HEK293 (cell line): ENCODE measurements at regions not wholly inside any gene's neighbourhood (a gene's known extent, or its start where the extent isn't known, plus 50 kb on each side); places are given as distances from the start of the nearest gene placed in this dataset.

ENCODE experiments used
- CTCF ChIA-PET: fragments of 350-600 bp; formaldehyde crosslinking; extraction: SDS; loops from one replicate; lab custom pipeline; 2021; ENCODE audit warnings: antibody characterized with exemption; lab: Yijun Ruan, JAX
- POLR2A ChIA-PET: fragments of 300-600 bp; formaldehyde crosslinking; extraction: SDS; loops from one replicate; lab custom pipeline; 2020; ENCODE audit warnings: antibody characterized with exemption, inconsistent platforms; lab: Yijun Ruan, JAX
- H3K27ac ChIP-seq: fragments of 200-500 bp; sonication (Bioruptor generic); 2 replicates; pipeline ENCODE4 v1.5.1; 2014; ENCODE audit warnings: low read depth, low read length, control low read depth, inconsistent platforms; ENCODE audit errors: extremely low read depth
- H3K36me3 ChIP-seq, 2 experiments: fragments of 200-500 bp in 1 of 2; sonication (Bioruptor generic) in 1 of 2; 1 replicate in 1 of 2; 2 replicates in 1 of 2; pipeline ENCODE4 v1.5.1; 2014 to 2017; ENCODE audit warnings: inconsistent platforms in 2 of 2, low read length in 2 of 2; ENCODE audit not compliant: control insufficient read depth in 2 of 2, insufficient read depth in 1 of 2
- H3K4me1 ChIP-seq: fragments of 200-500 bp; sonication (Bioruptor generic); 2 replicates; pipeline ENCODE4 v1.5.1; 2014; ENCODE audit warnings: mild to moderate bottlenecking, low read length, inconsistent platforms; ENCODE audit not compliant: control insufficient read depth, insufficient read depth
- H3K4me3 ChIP-seq: 2 replicates; pipeline ENCODE4 v1.5.1; 2011; ENCODE audit warnings: low read depth, mild to moderate bottlenecking, control low read depth, low read length, moderate library complexity
- H3K9me3 ChIP-seq: fragments of 200-500 bp; sonication (Bioruptor generic); 2 replicates; pipeline ENCODE4 v1.5.1; 2014; ENCODE audit warnings: low read depth, low read length, inconsistent platforms; ENCODE audit not compliant: control insufficient read depth, insufficient read depth
- HOXD13 ChIP-seq: sonication (generic); formaldehyde crosslinking; IDR thresholded peaks from 2 replicates; pipeline ENCODE4 v1.8.0; 2022; ENCODE audit warnings: missing genetic modification reagents, borderline replicate concordance
- KLF10 ChIP-seq: fragments of 450-650 bp; IDR thresholded peaks from 2 replicates; pipeline ENCODE4 v1.5.1; 2018; ENCODE audit warnings: missing biosample characterization, mild to moderate bottlenecking, missing genetic modification characterization
- KLF9 ChIP-seq: fragments of 450-650 bp; formaldehyde crosslinking; IDR thresholded peaks from 2 replicates; pipeline ENCODE4 v1.5.1; 2016; ENCODE audit warnings: missing biosample characterization, missing genetic modification characterization, low read depth
- MEIS1 ChIP-seq: sonication (generic); formaldehyde crosslinking; IDR thresholded peaks from 2 replicates; pipeline ENCODE4 v1.8.1; 2022; ENCODE audit warnings: missing genetic modification reagents, mild to moderate bottlenecking, borderline replicate concordance
- TCF7L2 ChIP-seq: IDR thresholded peaks from 2 replicates; pipeline ENCODE4 v1.6.1; 2011; ENCODE audit warnings: low read depth, mild to moderate bottlenecking, inconsistent platforms, low read length, moderate library complexity, borderline replicate concordance
- YY1 ChIP-seq: fragments of 450-650 bp; formaldehyde crosslinking; IDR thresholded peaks from 2 replicates; pipeline ENCODE4 v1.5.1; 2018; ENCODE audit warnings: missing biosample characterization, missing genetic modification characterization
- YY2 ChIP-seq: fragments of 450-650 bp; formaldehyde crosslinking; IDR thresholded peaks from 2 replicates; pipeline ENCODE4 v1.5.1; 2016; ENCODE audit warnings: missing biosample characterization, missing genetic modification characterization
- ZEB2 ChIP-seq: fragments of 450-650 bp; formaldehyde crosslinking; IDR thresholded peaks from 2 replicates; pipeline ENCODE4 v1.5.1; 2016; ENCODE audit warnings: missing biosample characterization, missing genetic modification characterization
- ZFHX2 ChIP-seq: fragments of 450-650 bp; formaldehyde crosslinking; conservative IDR thresholded peaks from 2 replicates; pipeline ENCODE4 v1.5.1; 2016; ENCODE audit warnings: missing biosample characterization, missing genetic modification characterization
- ZNF10 ChIP-seq: fragments of 450-650 bp; formaldehyde crosslinking; IDR thresholded peaks from 2 replicates; pipeline ENCODE4 v1.5.1; 2017; ENCODE audit warnings: missing biosample characterization, missing genetic modification characterization
- ZNF121 ChIP-seq: fragments of 450-650 bp; formaldehyde crosslinking; IDR thresholded peaks from 2 replicates; pipeline ENCODE4 v1.5.1; 2016; ENCODE audit warnings: missing biosample characterization, missing genetic modification characterization
- ZNF202 ChIP-seq: fragments of 450-650 bp; formaldehyde crosslinking; IDR thresholded peaks from 2 replicates; pipeline ENCODE4 v1.5.1; 2016; ENCODE audit warnings: missing biosample characterization, missing genetic modification characterization, borderline replicate concordance
- ZNF211 ChIP-seq: fragments of 450-650 bp; formaldehyde crosslinking; IDR thresholded peaks from 2 replicates; pipeline ENCODE4 v1.5.1; 2016; ENCODE audit warnings: low read depth, missing biosample characterization, missing genetic modification characterization
- ZNF610 ChIP-seq: fragments of 450-650 bp; formaldehyde crosslinking; IDR thresholded peaks from 2 replicates; pipeline ENCODE4 v1.5.1; 2016; ENCODE audit warnings: missing biosample characterization, missing genetic modification characterization, borderline replicate concordance
- ZNF768 ChIP-seq: fragments of 450-650 bp; formaldehyde crosslinking; IDR thresholded peaks from 2 replicates; pipeline ENCODE4 v1.5.1; 2018; ENCODE audit warnings: missing biosample characterization, mild to moderate bottlenecking, missing genetic modification characterization
- ZNF792 ChIP-seq: fragments of 450-650 bp; formaldehyde crosslinking; IDR thresholded peaks from 2 replicates; pipeline ENCODE4 v1.5.1; 2016; ENCODE audit warnings: missing biosample characterization, missing genetic modification characterization
- TF ChIP-seq, protein P1 (sequence below): fragments of 450-650 bp; formaldehyde crosslinking; IDR thresholded peaks from 2 replicates; pipeline ENCODE4 v1.5.1; 2016; ENCODE audit warnings: missing biosample characterization, missing genetic modification characterization
- TF ChIP-seq, protein P2 (sequence below): fragments of 450-650 bp; formaldehyde crosslinking; IDR thresholded peaks from 2 replicates; pipeline ENCODE4 v1.5.1; 2017; ENCODE audit warnings: missing biosample characterization, missing genetic modification characterization
- TF ChIP-seq, protein P3 (sequence below): fragments of 450-650 bp; formaldehyde crosslinking; IDR thresholded peaks from 2 replicates; pipeline ENCODE4 v1.5.1; 2016; ENCODE audit warnings: missing biosample characterization, missing genetic modification characterization, borderline replicate concordance
- TF ChIP-seq, protein P4 (sequence below): fragments of 450-650 bp; formaldehyde crosslinking; IDR thresholded peaks from 2 replicates; pipeline ENCODE4 v1.5.1; 2016; ENCODE audit warnings: missing biosample characterization, missing genetic modification characterization
- TF ChIP-seq, protein P5 (sequence below): fragments of 450-650 bp; formaldehyde crosslinking; conservative IDR thresholded peaks from 2 replicates; pipeline ENCODE4 v1.5.1; 2016; ENCODE audit warnings: low read depth, missing biosample characterization, missing genetic modification characterization

DNA sequence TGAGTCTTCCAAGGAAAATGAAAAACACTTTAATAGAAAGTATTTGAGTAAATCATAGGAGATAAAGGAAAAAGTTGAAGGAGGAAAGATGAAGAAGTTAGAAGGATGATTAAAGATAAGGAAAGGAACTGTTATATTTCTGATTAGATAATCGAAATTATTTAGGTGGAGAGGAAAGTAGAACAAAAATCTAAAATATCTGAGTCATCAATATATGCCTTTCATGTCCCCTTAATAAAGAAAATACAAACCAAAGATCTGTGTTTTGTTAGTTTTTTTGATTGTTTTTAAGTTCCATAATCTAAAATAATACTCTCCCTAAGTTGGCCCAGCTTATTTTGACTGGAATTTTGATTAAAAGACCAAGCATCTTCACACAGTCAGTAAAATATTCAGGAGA is 412.9 kb upstream of the DDX18 start:
- Histone ChIP-seq H3K4me1 (no peaks in the 10 kb centered on the region), H3K36me3 (no peaks in the 10 kb centered on the region), H3K27ac (no peak overlapping the region), H3K4me3 (no peak overlapping the region), H3K9me3 (no peaks in the 10 kb centered on the region)
- TF ChIP-seq YY2 (tag by site-specific recombination) (no peak), ZNF792 (tag by site-specific recombination) (no peak), ZNF610 (tag by site-specific recombination) (no peak), MEIS1 (no peak), ZNF202 (tag by site-specific recombination) (no peak), KLF10 (tag by site-specific recombination) (no peak), YY1 (no peak), ZNF10 (tag by site-specific recombination) (no peak), ZNF768 (tag by site-specific recombination) (no peak)
- TF ChIP-seq, protein P1, sequence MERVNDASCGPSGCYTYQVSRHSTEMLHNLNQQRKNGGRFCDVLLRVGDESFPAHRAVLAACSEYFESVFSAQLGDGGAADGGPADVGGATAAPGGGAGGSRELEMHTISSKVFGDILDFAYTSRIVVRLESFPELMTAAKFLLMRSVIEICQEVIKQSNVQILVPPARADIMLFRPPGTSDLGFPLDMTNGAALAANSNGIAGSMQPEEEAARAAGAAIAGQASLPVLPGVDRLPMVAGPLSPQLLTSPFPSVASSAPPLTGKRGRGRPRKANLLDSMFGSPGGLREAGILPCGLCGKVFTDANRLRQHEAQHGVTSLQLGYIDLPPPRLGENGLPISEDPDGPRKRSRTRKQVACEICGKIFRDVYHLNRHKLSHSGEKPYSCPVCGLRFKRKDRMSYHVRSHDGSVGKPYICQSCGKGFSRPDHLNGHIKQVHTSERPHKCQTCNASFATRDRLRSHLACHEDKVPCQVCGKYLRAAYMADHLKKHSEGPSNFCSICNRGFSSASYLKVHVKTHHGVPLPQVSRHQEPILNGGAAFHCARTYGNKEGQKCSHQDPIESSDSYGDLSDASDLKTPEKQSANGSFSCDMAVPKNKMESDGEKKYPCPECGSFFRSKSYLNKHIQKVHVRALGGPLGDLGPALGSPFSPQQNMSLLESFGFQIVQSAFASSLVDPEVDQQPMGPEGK (tag by site-specific recombination), result no peak
- TF ChIP-seq, protein P2, sequence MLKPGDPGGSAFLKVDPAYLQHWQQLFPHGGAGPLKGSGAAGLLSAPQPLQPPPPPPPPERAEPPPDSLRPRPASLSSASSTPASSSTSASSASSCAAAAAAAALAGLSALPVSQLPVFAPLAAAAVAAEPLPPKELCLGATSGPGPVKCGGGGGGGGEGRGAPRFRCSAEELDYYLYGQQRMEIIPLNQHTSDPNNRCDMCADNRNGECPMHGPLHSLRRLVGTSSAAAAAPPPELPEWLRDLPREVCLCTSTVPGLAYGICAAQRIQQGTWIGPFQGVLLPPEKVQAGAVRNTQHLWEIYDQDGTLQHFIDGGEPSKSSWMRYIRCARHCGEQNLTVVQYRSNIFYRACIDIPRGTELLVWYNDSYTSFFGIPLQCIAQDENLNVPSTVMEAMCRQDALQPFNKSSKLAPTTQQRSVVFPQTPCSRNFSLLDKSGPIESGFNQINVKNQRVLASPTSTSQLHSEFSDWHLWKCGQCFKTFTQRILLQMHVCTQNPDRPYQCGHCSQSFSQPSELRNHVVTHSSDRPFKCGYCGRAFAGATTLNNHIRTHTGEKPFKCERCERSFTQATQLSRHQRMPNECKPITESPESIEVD (tag by site-specific recombination), result no peak
- CTCF ChIA-PET, result interaction anchor here (0.6 kb wide), 1 partner anchor 625 kb away, joined by 3 read pairs; no protein-coding TSS in a partner anchor
- POLR2A ChIA-PET, result no interaction called here

DNA sequence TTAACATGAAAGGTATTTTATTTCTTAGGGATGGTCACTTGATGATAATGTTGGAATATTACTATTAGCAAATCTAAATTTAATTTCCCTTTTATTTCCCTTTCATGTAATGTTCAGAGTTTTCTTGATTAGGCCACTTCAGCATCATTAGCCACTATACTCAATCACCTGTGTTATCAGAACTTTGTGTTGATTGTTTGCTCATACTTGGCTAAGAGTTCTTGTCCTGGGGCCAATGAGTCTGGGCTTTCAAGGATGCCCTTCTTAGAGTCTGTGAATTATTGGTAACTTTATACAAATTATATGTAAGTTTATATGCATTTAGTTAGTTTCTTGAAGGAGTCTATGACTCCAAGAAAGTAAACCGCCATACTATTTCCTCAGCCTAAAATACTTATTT is 408.0 kb upstream of the DDX18 start:
- Histone ChIP-seq H3K27ac (no peak overlapping the region), H3K9me3 (no peaks in the 10 kb centered on the region), H3K4me3 (no peak overlapping the region), H3K4me1 (no peaks in the 10 kb centered on the region), H3K36me3 (no peaks in the 10 kb centered on the region)
- ChIA-PET CTCF (no interaction called here), POLR2A (no interaction called here)
- TF ChIP-seq ZNF211 (tag by site-specific recombination), result no peak
- TF ChIP-seq, protein P3, sequence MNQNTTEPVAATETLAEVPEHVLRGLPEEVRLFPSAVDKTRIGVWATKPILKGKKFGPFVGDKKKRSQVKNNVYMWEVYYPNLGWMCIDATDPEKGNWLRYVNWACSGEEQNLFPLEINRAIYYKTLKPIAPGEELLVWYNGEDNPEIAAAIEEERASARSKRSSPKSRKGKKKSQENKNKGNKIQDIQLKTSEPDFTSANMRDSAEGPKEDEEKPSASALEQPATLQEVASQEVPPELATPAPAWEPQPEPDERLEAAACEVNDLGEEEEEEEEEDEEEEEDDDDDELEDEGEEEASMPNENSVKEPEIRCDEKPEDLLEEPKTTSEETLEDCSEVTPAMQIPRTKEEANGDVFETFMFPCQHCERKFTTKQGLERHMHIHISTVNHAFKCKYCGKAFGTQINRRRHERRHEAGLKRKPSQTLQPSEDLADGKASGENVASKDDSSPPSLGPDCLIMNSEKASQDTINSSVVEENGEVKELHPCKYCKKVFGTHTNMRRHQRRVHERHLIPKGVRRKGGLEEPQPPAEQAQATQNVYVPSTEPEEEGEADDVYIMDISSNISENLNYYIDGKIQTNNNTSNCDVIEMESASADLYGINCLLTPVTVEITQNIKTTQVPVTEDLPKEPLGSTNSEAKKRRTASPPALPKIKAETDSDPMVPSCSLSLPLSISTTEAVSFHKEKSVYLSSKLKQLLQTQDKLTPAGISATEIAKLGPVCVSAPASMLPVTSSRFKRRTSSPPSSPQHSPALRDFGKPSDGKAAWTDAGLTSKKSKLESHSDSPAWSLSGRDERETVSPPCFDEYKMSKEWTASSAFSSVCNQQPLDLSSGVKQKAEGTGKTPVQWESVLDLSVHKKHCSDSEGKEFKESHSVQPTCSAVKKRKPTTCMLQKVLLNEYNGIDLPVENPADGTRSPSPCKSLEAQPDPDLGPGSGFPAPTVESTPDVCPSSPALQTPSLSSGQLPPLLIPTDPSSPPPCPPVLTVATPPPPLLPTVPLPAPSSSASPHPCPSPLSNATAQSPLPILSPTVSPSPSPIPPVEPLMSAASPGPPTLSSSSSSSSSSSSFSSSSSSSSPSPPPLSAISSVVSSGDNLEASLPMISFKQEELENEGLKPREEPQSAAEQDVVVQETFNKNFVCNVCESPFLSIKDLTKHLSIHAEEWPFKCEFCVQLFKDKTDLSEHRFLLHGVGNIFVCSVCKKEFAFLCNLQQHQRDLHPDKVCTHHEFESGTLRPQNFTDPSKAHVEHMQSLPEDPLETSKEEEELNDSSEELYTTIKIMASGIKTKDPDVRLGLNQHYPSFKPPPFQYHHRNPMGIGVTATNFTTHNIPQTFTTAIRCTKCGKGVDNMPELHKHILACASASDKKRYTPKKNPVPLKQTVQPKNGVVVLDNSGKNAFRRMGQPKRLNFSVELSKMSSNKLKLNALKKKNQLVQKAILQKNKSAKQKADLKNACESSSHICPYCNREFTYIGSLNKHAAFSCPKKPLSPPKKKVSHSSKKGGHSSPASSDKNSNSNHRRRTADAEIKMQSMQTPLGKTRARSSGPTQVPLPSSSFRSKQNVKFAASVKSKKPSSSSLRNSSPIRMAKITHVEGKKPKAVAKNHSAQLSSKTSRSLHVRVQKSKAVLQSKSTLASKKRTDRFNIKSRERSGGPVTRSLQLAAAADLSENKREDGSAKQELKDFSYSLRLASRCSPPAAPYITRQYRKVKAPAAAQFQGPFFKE (tag by site-specific recombination), result no peak
- TF ChIP-seq KLF9, result no peak
- no peak for TF ChIP-seq ZEB2
- TF ChIP-seq ZFHX2 (tag by site-specific recombination), result no peak
- TF ChIP-seq, protein P4, sequence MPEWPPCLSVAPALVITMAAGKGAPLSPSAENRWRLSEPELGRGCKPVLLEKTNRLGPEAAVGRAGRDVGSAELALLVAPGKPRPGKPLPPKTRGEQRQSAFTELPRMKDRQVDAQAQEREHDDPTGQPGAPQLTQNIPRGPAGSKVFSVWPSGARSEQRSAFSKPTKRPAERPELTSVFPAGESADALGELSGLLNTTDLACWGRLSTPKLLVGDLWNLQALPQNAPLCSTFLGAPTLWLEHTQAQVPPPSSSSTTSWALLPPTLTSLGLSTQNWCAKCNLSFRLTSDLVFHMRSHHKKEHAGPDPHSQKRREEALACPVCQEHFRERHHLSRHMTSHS (tag by site-specific recombination), result no peak
- TF ChIP-seq, protein P5, sequence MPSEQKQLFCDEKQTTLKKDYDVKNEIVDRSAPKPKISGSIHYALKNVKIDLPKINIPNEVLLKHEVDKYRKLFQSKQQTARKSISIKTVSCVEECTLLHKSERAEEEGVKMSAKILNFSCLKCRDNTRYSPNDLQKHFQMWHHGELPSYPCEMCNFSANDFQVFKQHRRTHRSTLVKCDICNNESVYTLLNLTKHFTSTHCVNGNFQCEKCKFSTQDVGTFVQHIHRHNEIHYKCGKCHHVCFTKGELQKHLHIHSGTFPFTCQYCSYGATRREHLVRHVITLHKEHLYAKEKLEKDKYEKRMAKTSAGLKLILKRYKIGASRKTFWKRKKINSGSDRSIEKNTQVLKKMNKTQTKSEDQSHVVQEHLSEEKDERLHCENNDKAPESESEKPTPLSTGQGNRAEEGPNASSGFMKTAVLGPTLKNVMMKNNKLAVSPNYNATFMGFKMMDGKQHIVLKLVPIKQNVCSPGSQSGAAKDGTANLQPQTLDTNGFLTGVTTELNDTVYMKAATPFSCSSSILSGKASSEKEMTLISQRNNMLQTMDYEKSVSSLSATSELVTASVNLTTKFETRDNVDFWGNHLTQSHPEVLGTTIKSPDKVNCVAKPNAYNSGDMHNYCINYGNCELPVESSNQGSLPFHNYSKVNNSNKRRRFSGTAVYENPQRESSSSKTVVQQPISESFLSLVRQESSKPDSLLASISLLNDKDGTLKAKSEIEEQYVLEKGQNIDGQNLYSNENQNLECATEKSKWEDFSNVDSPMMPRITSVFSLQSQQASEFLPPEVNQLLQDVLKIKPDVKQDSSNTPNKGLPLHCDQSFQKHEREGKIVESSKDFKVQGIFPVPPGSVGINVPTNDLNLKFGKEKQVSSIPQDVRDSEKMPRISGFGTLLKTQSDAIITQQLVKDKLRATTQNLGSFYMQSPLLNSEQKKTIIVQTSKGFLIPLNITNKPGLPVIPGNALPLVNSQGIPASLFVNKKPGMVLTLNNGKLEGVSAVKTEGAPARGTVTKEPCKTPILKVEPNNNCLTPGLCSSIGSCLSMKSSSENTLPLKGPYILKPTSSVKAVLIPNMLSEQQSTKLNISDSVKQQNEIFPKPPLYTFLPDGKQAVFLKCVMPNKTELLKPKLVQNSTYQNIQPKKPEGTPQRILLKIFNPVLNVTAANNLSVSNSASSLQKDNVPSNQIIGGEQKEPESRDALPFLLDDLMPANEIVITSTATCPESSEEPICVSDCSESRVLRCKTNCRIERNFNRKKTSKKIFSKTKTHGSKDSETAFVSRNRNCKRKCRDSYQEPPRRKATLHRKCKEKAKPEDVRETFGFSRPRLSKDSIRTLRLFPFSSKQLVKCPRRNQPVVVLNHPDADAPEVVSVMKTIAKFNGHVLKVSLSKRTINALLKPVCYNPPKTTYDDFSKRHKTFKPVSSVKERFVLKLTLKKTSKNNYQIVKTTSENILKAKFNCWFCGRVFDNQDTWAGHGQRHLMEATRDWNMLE, result no peak
- TF ChIP-seq HOXD13 (CRISPR knock-in tag), result no peak
- no peak for TF ChIP-seq ZNF121
- no peak for TF ChIP-seq TCF7L2
